ENCODE measurements at regions not wholly inside any gene's neighbourhood (a gene's known extent, or its start where the extent isn't known, plus 50 kb on each side); places are given as distances from the start of the nearest gene placed in this dataset.
A peak's percentile ranks its signal among the peaks of the same experiment; 100 is the strongest.

DNA sequence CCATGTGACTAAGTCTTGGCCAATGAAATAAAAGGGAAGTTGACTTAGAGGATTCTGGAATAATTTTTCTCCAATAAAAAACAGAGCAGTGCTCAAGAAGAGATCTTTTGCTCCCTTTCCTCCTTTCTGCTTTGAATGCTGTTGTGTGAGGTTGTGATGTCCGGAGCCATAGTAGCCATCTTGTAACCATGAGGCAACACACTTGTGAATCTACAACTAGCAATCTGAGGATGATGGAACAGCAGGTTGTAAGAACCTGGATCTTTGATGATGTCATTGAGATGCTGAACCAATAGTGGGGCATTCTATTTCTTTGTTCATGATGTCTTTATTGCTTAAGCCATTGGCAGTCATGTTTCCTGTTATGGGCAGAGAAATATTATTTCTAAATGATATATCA lies 230.0 kb upstream of the SRRM4 start:
- no peak for DNase-seq

DNA sequence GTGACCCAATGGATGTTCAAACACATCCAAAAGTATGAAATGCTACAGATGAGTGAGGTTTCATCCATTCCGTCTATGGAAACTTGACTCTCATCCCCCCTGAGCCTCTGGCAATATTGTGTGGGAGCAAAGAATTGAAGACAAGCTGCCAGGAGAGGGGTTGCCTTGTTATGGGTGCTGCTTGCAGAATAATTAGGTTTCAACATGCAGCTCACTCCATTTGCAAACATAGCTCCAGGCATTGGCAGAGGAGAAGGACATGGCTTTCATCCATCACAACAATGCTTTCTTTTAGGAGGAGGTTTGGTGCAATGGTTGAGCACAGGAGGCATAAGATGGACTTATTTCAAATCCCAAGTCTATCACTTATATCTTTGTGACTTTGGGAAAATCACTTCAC lies 220.7 kb upstream of the SRRM4 start:
- DNase-seq = no peak

GRCh38 chr12:118763234-118763633 lies 218.1 kb upstream of the SRRM4 start:
- DNase-seq = no peak

- DNase-seq = peak; percentile 2
Measured at GRCh38 chr12:118773956-118774723, 207.2 kb upstream of the SRRM4 start.

DNA sequence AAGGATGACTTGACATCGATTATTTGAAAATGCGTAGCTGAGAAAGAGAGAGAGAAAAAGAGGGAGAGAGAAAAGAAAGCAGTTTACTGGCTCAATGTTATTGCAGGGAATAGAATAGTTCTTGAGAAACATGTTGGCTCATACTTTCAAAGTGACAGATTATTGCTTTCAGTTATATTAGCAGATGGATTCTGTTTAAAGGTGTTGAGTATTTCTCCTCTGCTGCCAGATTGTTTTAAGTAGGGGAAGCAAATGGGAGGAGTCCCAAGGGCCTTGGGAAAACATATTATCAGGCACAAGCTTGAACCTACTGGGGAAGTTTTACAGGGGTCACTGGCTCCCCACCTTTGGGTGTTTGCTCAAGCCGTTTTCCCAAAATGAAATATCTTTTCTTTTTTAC lies 203.8 kb upstream of the SRRM4 start:
- no peak for DNase-seq

DNA sequence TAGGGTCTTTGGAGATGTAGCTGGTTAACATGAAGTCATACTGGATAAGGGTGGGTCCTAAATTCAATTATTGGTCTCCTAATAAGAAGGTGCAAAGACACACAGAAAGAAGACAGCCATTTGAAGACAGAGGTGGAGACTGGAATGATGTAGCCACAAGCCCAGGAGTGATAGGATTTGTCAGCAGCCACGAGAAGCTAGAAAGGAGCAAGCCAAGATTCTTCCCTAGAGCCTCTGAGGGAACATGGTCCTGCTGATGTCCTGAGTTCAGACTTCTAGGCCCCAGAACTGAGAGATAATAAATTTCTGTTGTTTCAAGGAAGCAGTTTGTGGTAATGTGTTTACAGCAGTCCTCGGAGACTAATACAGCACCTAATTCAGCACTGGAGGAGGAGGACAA lies 203.3 kb upstream of the SRRM4 start:
- no peak for DNase-seq

DNA sequence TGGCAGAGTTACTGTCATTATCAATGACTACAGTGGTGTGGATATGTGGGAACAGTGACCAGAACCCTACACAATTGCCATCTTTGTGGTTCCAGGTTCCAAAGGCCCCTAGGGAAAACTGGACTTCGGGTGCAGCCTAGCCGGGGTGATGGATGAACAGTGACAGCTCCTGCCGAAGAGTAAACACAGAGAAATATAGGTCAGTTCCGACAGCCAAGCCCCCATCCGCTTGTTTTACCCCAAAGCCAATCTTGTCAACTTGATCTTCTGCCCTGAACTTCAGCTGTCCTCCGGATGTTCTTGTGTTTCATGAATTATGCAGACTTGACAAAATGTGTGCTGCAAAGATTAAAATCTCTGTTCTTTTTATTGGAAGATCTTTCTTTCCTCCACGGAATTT lies 200.4 kb upstream of the SRRM4 start:
- DNase-seq = no peak

- no peak for DNase-seq
Measured at GRCh38 chr12:118781692-118782091, 199.6 kb upstream of the SRRM4 start.

DNA sequence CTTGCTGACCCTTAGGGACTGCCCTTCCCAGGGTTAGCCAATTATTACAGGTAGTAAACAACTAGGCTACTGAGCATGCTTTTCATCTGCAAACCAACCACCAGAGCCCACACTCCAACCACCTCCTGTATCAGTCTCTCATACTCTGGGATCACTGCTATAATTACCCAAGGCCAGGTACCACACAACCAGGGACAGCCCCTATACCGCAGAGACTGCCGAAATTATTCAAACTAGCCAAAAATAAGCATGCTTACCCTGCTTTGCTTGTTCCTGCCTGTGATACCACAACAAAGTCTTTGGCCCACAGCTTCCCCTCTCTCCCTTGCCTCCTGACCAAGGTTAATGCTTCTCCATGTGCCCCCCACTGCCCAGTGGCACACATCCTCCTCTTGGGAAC lies 197.6 kb upstream of the SRRM4 start:
- DNase-seq = no peak

GRCh38 chr12:118790578-118790977 lies 190.8 kb upstream of the SRRM4 start:
- DNase-seq = no peak

- DNase-seq = no peak
Measured at GRCh38 chr12:118813778-118814357, 167.5 kb upstream of the SRRM4 start.

- DNase-seq = no peak
Measured at GRCh38 chr12:118816296-118816695, 165.0 kb upstream of the SRRM4 start.

- no peak for DNase-seq
Measured at GRCh38 chr12:118821386-118821925, 159.9 kb upstream of the SRRM4 start.

- DNase-seq = no peak
Measured at GRCh38 chr12:118822512-118822911, 158.8 kb upstream of the SRRM4 start.

- DNase-seq = no peak
Measured at GRCh38 chr12:118827047-118827446, 154.3 kb upstream of the SRRM4 start.

DNA sequence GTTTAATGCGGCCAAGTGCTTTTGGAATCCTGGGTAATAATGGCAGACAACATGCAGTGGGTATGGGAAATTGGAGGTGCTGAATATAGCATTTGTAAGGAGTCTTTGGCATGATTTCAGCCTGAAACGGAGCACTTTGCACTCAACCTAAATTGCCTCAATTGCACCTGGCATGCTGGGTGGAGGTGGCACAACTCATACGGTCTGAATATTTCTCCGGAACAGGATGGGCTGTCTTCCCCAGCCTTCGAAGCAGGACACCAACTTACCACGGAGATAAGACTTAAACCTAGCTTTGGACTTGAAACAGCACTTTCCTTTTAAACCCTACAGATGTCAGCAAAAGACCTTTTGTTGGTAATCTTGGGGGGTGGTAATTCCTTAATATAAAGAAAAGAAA lies 153.7 kb upstream of the SRRM4 start:
- DNase-seq = no peak

DNA sequence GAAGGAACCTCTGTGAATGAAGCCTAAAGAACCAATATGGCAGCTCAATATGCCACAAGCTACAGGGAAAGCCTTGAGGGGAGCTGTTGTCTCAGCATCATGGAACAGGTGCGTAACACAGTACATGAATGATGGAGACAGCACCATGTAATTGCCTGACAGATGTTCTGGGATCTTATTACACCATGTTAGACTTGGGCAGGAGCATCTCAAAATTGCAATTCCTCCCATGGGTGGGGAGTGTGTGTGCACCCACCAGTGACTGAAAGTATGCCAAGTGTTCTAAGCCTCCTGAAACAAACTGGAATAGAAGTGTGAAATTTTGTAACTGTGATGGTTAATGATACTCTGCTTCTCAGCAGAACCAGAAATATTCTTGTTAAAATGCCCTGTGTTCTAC lies 151.0 kb upstream of the SRRM4 start:
- no peak for DNase-seq

- DNase-seq = no peak
Measured at GRCh38 chr12:118835926-118836325, 145.4 kb upstream of the SRRM4 start.

- DNase-seq = no peak
Measured at GRCh38 chr12:118840399-118840798, 140.9 kb upstream of the SRRM4 start.

GRCh38 chr12:118840878-118841277 lies 140.5 kb upstream of the SRRM4 start:
- no peak for DNase-seq

DNA sequence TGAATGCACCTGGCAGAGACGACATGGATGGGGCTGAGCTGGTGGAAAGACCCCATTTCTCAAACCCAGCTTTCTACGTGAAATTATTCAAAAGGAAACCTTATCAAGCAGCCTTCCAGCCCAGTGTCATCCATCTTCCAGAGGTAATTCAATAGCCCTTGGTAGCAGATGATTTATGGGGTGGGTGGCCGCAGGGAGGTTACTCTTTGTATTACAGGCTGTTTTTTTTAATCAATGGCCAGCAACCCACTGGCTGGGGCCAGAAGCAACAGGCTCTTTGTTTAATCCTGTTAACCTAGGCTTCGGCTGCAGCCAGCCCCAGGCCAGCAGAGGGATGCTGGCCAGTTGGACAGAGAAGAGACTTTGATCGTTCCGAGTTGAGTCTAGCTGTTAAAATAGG lies 139.8 kb upstream of the SRRM4 start:
- DNase-seq = no peak

- no peak for DNase-seq
Measured at GRCh38 chr12:118842866-118843265, 138.5 kb upstream of the SRRM4 start.

- no peak for DNase-seq
Measured at GRCh38 chr12:118846416-118846815, 134.9 kb upstream of the SRRM4 start.

All from renal pelvis (tissue), 1 donor.